Neural cell (in vitro differentiated cells): ENCODE measurements at regions not wholly inside any gene's neighbourhood (a gene's known extent, or its start where the extent isn't known, plus 50 kb on each side); places are given as distances from the start of the nearest gene placed in this dataset.

Source experiments
- H2AFZ ChIP-seq: fragments of 200-600, 300-800 bp; sonication (generic), shearing (Covaris generic); 2 replicates; pipeline ENCODE4 v1.6.0; 2014; ENCODE audit warnings: low read depth, mild to moderate bottlenecking, antibody characterized with exemption, low read length, moderate library complexity
- H3F3A ChIP-seq: fragments of 200-600 bp; shearing (Covaris generic); 2 replicates; pipeline ENCODE4 v1.6.1; 2016; ENCODE audit warnings: mild to moderate bottlenecking, moderate library complexity, mixed read lengths, antibody characterized with exemption, low read length; ENCODE audit not compliant: insufficient read depth, poor library complexity, severe bottlenecking
- H3K27ac ChIP-seq: fragments of 200-600, 300-800 bp; sonication (generic), shearing (Covaris generic); 2 replicates; pipeline ENCODE4 v1.5.1; 2014; ENCODE audit warnings: mild to moderate bottlenecking, low read length, moderate library complexity
- H3K27me3 ChIP-seq: fragments of 300-800, 200-600 bp; sonication (generic), shearing (Covaris generic); 2 replicates; pipeline ENCODE4 v1.6.0; 2014; ENCODE audit warnings: mild to moderate bottlenecking, low read depth, low read length, moderate library complexity; ENCODE audit not compliant: insufficient read depth
- H3K36me3 ChIP-seq: fragments of 300-800, 200-600 bp; sonication (generic), shearing (Covaris generic); 2 replicates; pipeline ENCODE4 v1.5.1; 2014; ENCODE audit warnings: mild to moderate bottlenecking, antibody characterized with exemption, low read length, moderate library complexity; ENCODE audit not compliant: insufficient read depth
- H3K4me2 ChIP-seq: fragments of 300-800, 200-600 bp; sonication (generic), shearing (Covaris generic); 2 replicates; pipeline ENCODE4 v1.6.0; 2014; ENCODE audit warnings: mild to moderate bottlenecking, low read length
- H3K4me3 ChIP-seq: fragments of 300-800, 200-600 bp; sonication (generic), shearing (Covaris generic); 2 replicates; pipeline ENCODE4 v1.5.1; 2014; ENCODE audit warnings: mild to moderate bottlenecking, low read length, moderate library complexity
- H3K79me2 ChIP-seq: fragments of 200-600 bp; shearing (Covaris generic); replicated peaks from 2 replicates; pipeline ENCODE4 v1.6.0; 2014; ENCODE audit warnings: mild to moderate bottlenecking, low read length, moderate library complexity; ENCODE audit not compliant: insufficient read depth
- H3K9ac ChIP-seq: fragments of 300-800, 200-600 bp; sonication (generic), shearing (Covaris generic); 2 replicates; pipeline ENCODE4 v1.6.1; 2016; ENCODE audit warnings: mild to moderate bottlenecking, low read length, mixed read lengths
- H3K9me2 ChIP-seq: fragments of 200-600 bp; shearing (Covaris generic); 2 replicates; pipeline ENCODE4 v1.6.1; 2016; ENCODE audit warnings: mild to moderate bottlenecking, low read length, mixed read lengths; ENCODE audit not compliant: insufficient read depth
- H3K9me3 ChIP-seq: fragments of 200-600, 300-800 bp; sonication (generic), shearing (Covaris generic); 2 replicates; pipeline ENCODE4 v1.6.1; 2016; ENCODE audit warnings: mild to moderate bottlenecking, mixed run types, low read length, moderate library complexity, mixed read lengths
- H4K20me1 ChIP-seq: fragments of 200-600 bp; shearing (Covaris generic); 2 replicates; pipeline ENCODE4 v1.6.1; 2016; ENCODE audit warnings: mild to moderate bottlenecking, mixed run types; ENCODE audit not compliant: insufficient read depth
- EP300 ChIP-seq: fragments of 450-650 bp; conservative IDR thresholded peaks from 2 replicates; pipeline ENCODE4 v1.6.1; 2014; ENCODE audit warnings: antibody characterized with exemption, mild to moderate bottlenecking, moderate library complexity; ENCODE audit not compliant: poor library complexity, severe bottlenecking
- EZH2 ChIP-seq: fragments of 200-600, 300-800 bp; shearing (Covaris generic), sonication (generic); IDR thresholded peaks from 2 replicates; pipeline ENCODE4 v1.6.1; 2014; ENCODE audit warnings: antibody characterized with exemption, low read length, borderline replicate concordance, mild to moderate bottlenecking; ENCODE audit not compliant: insufficient read depth, poor library complexity, severe bottlenecking
- MXI1 ChIP-seq: fragments of 450-650 bp; conservative IDR thresholded peaks from 2 replicates; pipeline ENCODE4 v1.6.1; 2014; ENCODE audit warnings: antibody characterized with exemption, mild to moderate bottlenecking; ENCODE audit not compliant: poor library complexity, severe bottlenecking
- POLR2AphosphoS5 ChIP-seq: IDR thresholded peaks from 2 replicates; pipeline ENCODE4 v1.6.1; 2012
- RAD21 ChIP-seq: fragments of 450-650 bp; conservative IDR thresholded peaks from 2 replicates; pipeline ENCODE4 v1.6.1; 2014; ENCODE audit warnings: antibody characterized with exemption, mild to moderate bottlenecking, moderate library complexity
- SMC3 ChIP-seq: fragments of 450-650 bp; conservative IDR thresholded peaks from 2 replicates; pipeline ENCODE4 v1.6.1; 2014; ENCODE audit warnings: antibody characterized with exemption, mild to moderate bottlenecking, moderate library complexity; ENCODE audit not compliant: poor library complexity
- TAF1 ChIP-seq: IDR thresholded peaks from 2 replicates; pipeline ENCODE4 v1.6.1; 2012; ENCODE audit warnings: low read depth
- TF ChIP-seq, protein P1 (sequence below): IDR thresholded peaks from 2 replicates; pipeline ENCODE4 v1.6.1; 2012; ENCODE audit warnings: borderline replicate concordance
- TF ChIP-seq, protein P2 (sequence below): fragments of 450-650 bp; IDR thresholded peaks from 2 replicates; pipeline ENCODE4 v1.5.1; 2014; ENCODE audit warnings: antibody characterized with exemption, mild to moderate bottlenecking, moderate library complexity; ENCODE audit not compliant: poor library complexity, severe bottlenecking

GRCh38 chr9:110083866-110084265 lies 124.1 kb downstream of the C9orf152 start:
- H3K9me2 ChIP-seq, result no peaks in the 10 kb centered on the region
- H3K27ac ChIP-seq, result no peak overlapping the region
- H4K20me1 ChIP-seq, result no peaks in the 10 kb centered on the region
- no peaks in the 10 kb centered on the region for H3F3A ChIP-seq
- no peaks in the 10 kb centered on the region for H3K79me2 ChIP-seq
- TF ChIP-seq EZH2, result no peak
- TF ChIP-seq RAD21, result no peak
- no peak for TF ChIP-seq MXI1
- TF ChIP-seq SMC3, result no peak
- TF ChIP-seq EP300, result no peak
- no peak for TF ChIP-seq TAF1
- TF ChIP-seq, protein P1, sequence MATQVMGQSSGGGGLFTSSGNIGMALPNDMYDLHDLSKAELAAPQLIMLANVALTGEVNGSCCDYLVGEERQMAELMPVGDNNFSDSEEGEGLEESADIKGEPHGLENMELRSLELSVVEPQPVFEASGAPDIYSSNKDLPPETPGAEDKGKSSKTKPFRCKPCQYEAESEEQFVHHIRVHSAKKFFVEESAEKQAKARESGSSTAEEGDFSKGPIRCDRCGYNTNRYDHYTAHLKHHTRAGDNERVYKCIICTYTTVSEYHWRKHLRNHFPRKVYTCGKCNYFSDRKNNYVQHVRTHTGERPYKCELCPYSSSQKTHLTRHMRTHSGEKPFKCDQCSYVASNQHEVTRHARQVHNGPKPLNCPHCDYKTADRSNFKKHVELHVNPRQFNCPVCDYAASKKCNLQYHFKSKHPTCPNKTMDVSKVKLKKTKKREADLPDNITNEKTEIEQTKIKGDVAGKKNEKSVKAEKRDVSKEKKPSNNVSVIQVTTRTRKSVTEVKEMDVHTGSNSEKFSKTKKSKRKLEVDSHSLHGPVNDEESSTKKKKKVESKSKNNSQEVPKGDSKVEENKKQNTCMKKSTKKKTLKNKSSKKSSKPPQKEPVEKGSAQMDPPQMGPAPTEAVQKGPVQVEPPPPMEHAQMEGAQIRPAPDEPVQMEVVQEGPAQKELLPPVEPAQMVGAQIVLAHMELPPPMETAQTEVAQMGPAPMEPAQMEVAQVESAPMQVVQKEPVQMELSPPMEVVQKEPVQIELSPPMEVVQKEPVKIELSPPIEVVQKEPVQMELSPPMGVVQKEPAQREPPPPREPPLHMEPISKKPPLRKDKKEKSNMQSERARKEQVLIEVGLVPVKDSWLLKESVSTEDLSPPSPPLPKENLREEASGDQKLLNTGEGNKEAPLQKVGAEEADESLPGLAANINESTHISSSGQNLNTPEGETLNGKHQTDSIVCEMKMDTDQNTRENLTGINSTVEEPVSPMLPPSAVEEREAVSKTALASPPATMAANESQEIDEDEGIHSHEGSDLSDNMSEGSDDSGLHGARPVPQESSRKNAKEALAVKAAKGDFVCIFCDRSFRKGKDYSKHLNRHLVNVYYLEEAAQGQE, result no peak
- no peak overlapping the region for H2AFZ ChIP-seq
- no peaks in the 10 kb centered on the region for H3K9me3 ChIP-seq
- no peak overlapping the region for H3K9ac ChIP-seq
- no peaks in the 10 kb centered on the region for H3K36me3 ChIP-seq
- no peak overlapping the region for H3K4me3 ChIP-seq
- no peak overlapping the region for H3K4me2 ChIP-seq
- no peaks in the 10 kb centered on the region for H3K27me3 ChIP-seq

DNA sequence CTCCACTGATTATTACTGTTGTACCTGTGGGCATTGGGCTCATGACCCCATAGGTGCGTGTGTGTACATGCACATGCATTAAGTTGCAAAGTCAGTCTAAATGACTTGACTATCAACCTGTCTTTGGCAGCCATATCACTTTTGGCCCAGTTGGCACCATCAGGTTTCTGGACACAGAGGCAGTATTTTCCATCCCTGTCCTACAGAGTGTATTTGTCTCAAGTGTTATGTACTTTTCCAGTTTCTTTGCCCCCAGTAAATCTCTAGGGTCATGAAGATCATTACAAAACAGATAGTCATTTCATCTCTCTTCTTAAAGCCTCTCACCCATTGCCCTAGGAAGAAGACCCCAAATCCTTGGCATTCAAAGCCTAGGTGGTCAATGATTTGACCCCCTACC lies 121.4 kb downstream of the C9orf152 start:
- no peak overlapping the region for H3K9ac ChIP-seq
- H3K27me3 ChIP-seq, result no peaks in the 10 kb centered on the region
- no peak overlapping the region for H3K4me2 ChIP-seq
- H3K9me3 ChIP-seq, result no peaks in the 10 kb centered on the region
- no peaks in the 10 kb centered on the region for H3F3A ChIP-seq
- no peak overlapping the region for H3K4me3 ChIP-seq
- H3K79me2 ChIP-seq, result no peaks in the 10 kb centered on the region
- no peak overlapping the region for H2AFZ ChIP-seq
- H4K20me1 ChIP-seq, result no peaks in the 10 kb centered on the region
- no peaks in the 10 kb centered on the region for H3K36me3 ChIP-seq
- no peaks in the 10 kb centered on the region for H3K9me2 ChIP-seq
- TF ChIP-seq, protein P2, sequence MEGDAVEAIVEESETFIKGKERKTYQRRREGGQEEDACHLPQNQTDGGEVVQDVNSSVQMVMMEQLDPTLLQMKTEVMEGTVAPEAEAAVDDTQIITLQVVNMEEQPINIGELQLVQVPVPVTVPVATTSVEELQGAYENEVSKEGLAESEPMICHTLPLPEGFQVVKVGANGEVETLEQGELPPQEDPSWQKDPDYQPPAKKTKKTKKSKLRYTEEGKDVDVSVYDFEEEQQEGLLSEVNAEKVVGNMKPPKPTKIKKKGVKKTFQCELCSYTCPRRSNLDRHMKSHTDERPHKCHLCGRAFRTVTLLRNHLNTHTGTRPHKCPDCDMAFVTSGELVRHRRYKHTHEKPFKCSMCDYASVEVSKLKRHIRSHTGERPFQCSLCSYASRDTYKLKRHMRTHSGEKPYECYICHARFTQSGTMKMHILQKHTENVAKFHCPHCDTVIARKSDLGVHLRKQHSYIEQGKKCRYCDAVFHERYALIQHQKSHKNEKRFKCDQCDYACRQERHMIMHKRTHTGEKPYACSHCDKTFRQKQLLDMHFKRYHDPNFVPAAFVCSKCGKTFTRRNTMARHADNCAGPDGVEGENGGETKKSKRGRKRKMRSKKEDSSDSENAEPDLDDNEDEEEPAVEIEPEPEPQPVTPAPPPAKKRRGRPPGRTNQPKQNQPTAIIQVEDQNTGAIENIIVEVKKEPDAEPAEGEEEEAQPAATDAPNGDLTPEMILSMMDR, result no peak
- no peak for TF ChIP-seq EP300
- no peak for TF ChIP-seq RAD21
- H3K27ac ChIP-seq, result no peak overlapping the region

DNA sequence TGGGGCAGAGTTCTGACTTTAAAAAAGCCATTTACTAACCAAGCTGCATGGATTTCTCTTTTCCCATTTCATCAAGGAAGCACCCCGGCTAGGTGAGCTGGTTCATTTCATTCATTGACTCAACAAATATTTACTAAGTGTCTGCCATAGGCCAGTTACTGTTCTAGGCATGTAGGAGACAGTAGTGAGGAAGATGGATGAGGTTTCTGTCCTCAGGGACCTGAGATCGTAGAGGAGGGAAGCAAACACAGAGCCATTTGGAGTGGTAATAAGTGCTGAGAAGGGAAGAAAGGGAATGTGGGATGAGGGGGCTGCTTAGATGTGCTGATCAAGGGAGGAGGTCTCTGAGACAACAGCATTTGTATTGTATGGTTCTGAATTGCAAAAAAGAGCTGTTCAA lies 120.4 kb downstream of the C9orf152 start:
- no peaks in the 10 kb centered on the region for H3K79me2 ChIP-seq
- no peaks in the 10 kb centered on the region for H4K20me1 ChIP-seq
- H3K27ac ChIP-seq, result no peak overlapping the region
- no peaks in the 10 kb centered on the region for H3F3A ChIP-seq
- H2AFZ ChIP-seq, result no peak overlapping the region
- no peak overlapping the region for H3K9ac ChIP-seq
- H3K27me3 ChIP-seq, result no peaks in the 10 kb centered on the region
- no peaks in the 10 kb centered on the region for H3K9me2 ChIP-seq
- no peak overlapping the region for H3K4me2 ChIP-seq
- H3K9me3 ChIP-seq, result no peaks in the 10 kb centered on the region
- no peak overlapping the region for H3K4me3 ChIP-seq
- TF ChIP-seq, protein P2, result no peak
- TF ChIP-seq MXI1 (no peak), TAF1 (no peak), EP300 (no peak), RAD21 (no peak), SMC3 (no peak), EZH2 (no peak), POLR2AphosphoS5 (no peak)
- TF ChIP-seq, protein P1, result no peak
- H3K36me3 ChIP-seq, result no peaks in the 10 kb centered on the region
